NOMO-1 treated with dmso at 0.1 percent for 144 hours (cell line): ENCODE measurements at regions not wholly inside any gene's neighbourhood (a gene's known extent, or its start where the extent isn't known, plus 50 kb on each side); places are given as distances from the start of the nearest gene placed in this dataset.
"Not testable (repeated sequence)": the region's sequence is repeated elsewhere in the genome, so short reads cannot be mapped to it uniquely, and the experiment has no call there.

Source experiments
- DNase-seq: peaks from one replicate; lab custom pipeline; 2025; ENCODE audit not compliant: unreplicated experiment; lab: John Stamatoyannopoulos, UW

DNA sequence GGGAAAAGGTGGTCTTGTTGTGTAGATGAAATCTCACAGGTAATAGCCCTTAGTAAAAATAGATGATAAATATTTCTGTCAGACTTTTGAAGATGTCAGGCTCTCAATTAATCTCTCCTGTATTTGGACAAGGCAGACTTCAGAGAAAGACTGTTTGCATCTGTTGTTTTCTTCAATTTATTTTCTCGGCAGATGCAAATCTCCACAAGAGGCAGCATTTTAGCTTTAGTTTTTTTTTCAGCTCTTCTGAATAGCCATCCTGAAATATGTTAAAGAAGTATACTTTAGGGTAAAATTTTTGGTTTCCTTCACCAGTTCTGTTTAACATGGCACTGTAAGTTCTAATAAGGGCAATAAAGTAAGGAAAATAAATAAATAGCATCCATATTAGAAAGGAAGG lies 685.1 kb downstream of the SI start:
- no peak for DNase-seq

DNA sequence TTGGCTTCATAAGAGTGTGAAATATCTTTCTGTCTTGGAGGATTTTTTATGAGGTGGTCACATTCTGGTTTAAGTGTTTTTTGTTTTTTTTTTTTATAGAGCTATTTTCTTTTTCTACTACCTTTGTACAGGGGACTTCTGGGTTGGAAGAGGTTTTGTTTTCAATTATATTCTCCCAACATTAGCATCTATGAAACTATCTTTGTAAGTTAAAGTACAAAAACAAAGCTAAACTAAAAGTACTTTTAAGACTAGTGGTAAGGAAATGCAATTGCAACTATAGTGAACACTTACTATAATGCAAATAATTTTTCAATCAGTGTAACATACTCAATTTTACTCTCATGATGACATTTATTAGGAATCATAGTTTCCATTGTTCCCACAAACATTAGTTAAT lies 688.2 kb downstream of the SI start:
- no peak for DNase-seq

DNA sequence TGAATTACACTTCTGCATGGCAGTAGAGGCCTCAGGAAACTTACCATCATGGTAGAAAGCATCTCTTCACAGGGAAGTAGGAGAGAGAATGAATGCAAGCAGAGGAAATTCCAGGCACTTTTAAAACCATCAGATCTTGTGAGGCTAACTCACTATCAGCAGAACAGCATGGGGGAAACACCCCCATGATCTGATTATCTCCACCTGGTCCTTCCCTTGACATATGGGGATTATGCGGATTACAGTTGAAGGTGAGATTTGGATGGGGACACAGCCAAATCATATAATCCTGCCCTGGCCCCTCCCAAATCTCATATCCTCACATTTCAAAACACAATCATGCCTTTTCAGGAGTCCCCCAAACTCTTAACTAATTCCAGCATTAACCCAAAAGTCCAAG lies 691.1 kb downstream of the SI start:
- DNase-seq, result no peak

- DNase-seq, result no peak
These were observed 698.1 kb downstream of the SI start for GRCh38 chr3:164380156-164380555.

- DNase-seq, result no peak
These were observed 700.8 kb downstream of the SI start for GRCh38 chr3:164377466-164377865.

- DNase-seq, result no peak
These were observed 702.3 kb downstream of the SI start for GRCh38 chr3:164375995-164376394.

GRCh38 chr3:164375538-164375937 lies 702.8 kb downstream of the SI start:
- no peak for DNase-seq

- no peak for DNase-seq
These were observed 706.6 kb downstream of the SI start for GRCh38 chr3:164371681-164372080.

DNA sequence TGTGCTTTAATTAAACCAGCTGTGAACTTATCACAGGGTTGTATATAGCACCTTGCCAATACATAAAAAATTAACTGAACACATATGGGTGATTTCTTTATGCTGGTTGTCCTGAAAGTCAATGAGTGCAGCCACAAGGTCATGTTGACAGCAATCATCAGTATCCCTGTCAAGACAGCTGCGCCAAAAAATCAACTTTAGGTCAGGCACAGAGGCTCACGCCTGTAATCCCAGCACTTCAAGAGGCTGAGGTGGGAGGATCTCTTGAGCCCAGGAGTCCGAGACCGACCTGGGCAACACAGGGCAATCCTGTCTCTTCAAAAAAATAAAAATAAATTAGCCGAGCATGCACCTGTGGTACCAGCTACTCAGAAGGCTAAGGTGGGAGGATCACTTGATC lies 707.3 kb downstream of the SI start:
- DNase-seq, result no peak

GRCh38 chr3:164365242-164365641 lies 713.1 kb downstream of the SI start:
- DNase-seq, result no peak

DNA sequence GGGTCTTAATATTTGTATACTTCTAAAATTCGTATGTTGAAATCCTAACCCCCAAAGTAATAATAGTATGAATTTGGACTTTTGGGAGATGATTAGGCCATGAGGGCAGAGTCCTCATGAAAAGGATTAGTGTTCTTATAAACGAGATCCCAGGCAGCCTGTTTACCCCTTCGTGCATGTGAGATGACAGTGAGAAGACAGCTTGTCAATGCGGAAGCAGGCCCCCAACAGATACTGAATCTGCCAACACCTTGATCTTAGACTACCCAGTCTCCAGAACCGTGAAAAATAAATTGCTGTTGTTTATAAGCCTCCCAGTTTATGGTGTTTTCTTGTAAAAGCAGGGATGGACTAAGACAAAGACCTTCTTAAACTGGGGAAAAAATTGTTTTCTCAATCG lies 714.2 kb downstream of the SI start:
- no peak for DNase-seq

- DNase-seq, result no peak
These were observed 717.4 kb downstream of the SI start for GRCh38 chr3:164360738-164361406.

DNA sequence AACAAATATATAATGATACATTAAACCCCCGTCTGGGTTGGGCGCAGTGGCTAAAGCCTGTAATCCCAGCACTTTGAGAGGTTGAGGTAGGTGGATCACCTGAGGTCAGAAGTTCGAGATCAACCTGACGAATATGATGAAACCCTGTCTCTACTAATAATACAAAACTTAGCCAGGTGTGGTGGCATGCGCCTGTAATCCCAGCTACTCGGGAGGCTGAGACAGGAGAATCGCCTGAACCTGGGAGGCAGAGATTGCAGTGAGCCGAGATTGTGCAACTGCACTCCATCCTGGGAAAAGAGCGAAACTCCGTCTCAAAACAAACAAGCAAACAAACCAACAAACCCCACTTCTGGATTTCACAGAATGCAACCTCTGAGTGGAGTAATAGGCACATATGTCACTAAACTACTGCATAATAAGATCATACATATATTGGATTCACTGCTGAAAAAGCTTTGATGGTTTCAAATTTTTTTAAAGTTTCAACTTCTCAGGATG lies 718.2 kb downstream of the SI start:
- DNase-seq, result no peak

DNA sequence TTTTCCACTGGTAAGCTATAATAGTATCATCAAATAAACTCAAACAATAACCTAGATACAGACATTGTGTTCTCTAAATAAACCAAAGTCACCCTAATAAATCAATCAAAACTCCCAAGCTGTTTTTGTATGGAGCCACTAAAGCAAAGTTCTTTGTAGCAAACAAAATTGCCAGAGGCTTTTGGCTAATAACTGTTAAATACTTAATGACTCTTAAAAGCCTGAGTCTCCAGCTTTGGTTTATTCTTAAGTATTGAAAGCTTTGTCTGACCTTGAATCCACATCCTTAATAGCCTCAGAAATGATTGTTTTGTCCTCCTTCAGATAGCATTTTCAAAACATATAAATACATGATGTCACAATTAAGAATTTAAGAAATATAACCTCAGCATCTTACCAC lies 725.3 kb downstream of the SI start:
- no peak for DNase-seq

DNA sequence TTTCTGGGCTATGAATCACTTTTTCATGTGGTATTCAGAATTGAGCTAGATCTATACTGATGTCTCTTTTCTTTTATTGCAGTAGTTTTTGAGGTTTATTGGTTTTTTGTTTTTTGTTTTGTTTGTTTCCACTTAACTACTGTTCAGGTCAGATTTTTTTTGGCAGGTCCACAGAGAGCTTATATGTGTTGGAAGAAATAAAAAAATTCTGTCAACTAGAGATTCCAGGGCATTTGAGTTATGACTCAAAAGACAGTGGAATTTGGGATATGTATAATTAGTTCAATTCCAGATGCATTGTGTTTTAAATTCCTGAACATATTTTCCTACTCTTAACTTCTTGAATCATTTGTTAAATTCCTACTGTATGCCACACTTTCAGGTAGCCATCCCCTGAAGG lies 727.2 kb downstream of the SI start:
- DNase-seq, result no peak

- not testable (repeated sequence) for DNase-seq
These were observed 736.1 kb downstream of the SI start for GRCh38 chr3:164342206-164342605.

DNA sequence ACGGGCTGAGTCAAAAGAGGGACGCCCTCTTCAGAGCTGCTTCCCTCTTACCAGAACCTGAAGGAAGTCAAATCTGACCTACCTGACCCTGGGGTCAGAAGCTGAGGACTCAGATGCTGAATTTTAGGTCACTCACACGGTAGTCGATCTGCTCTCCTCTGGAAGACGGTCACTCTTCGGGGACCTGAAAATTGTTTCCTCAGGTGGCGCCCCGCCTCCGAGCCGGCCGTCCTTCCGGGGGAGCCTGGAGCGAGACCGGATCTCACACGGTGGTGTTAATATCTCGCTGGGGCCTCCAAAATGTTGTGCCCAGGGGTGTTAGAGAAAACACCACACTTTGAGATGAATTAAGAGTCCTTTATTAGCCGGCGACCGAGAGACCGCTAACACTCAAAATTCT lies 737.2 kb downstream of the SI start:
- no peak for DNase-seq

GRCh38 chr3:164340273-164340672 lies 738.0 kb downstream of the SI start:
- no peak for DNase-seq

GRCh38 chr3:164332831-164333802 lies 745.2 kb downstream of the SI start:
- no peak for DNase-seq

DNA sequence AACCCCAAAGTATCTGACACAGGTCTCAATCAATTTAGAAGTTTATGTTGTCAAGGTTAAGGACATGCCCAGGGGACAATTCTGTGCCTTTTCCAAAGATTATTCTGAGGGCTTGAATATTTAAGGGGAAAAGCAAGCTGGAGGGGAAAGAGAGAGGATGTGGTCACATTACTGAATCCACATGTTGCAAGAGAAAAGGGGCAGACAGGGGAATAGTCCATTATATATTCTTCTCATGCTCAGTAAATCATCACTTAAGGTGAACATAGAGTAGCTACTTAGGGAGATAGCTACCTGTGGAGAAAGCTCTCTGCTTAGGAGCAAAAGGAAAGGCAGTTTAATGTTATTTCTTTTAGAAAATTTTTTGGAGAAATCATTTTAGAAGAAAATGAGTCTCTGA lies 751.6 kb downstream of the SI start:
- no peak for DNase-seq

DNA sequence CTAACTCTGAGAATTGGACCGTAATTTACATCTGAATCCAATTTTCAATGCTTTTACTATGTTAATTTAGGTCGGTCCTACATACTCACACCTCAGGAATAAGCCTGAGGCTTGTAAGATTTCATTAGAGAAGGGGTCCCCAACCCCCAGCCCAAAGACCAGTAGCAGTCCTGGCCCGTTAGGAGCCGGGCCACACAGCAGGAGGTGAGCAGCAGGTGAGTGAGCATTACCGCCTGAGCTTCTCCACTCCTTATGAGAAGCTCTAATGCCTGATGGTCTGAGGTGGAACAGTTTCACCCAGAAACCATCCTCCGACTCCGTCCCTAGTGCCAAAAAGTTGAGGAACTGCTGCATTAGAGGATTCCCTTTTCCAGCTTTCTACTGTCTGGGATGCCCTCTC lies 757.3 kb downstream of the SI start:
- no peak for DNase-seq

DNA sequence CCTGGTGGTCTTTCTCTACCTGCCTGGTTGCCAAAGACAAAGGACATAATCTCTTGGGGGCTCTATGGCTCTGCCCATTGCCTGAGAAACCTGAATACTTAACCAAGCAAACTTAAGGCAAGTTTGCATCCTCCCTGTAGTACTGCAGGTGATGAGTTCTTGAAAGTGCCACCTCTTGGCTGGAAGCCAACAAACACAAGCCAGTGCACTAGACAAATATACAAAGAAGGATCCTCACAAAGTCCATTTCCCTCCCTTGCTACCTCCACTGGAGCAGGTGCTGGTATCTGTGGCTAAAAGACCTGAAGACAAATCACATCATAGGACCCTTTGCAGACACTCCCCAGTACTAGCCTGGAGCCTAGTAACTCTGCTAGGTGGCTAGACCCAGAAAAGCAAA lies 772.3 kb downstream of the SI start:
- no peak for DNase-seq
